Head of caudate nucleus (tissue), 42 donors: ENCODE measurements at regions not wholly inside any gene's neighbourhood (a gene's known extent, or its start where the extent isn't known, plus 50 kb on each side); places are given as distances from the start of the nearest gene placed in this dataset.
"Not testable (repeated sequence)": the region's sequence is repeated elsewhere in the genome, so short reads cannot be mapped to it uniquely, and the experiment has no call there.

ENCODE experiments used
- DNase-seq, 42 donors: peaks; one replicate each; pipeline versions ENCODE4 v3.0.0 to v3.0.0-alpha.2; 2020 to 2021; ENCODE audit warnings: mixed read lengths in 7 of 42
- intact Hi-C: fragments of 100-400 bp; cut with DNase I; formaldehyde crosslinking; loops from one replicate; pipeline ENCODE4 v1.15.0; 2022

GRCh38 chr7:91435381-91436059 is 171.3 kb downstream of the FZD1 start:
- intact Hi-C loops, result no loop called here
- no peak for DNase-seq

- no peak for DNase-seq
- intact Hi-C loops, result no loop called here
Observed at GRCh38 chr7:91436655-91437054, 172.4 kb downstream of the FZD1 start.

- DNase-seq, intact Hi-C loops: not testable (repeated sequence)
Observed at GRCh38 chr7:91440198-91440597, 176.0 kb downstream of the FZD1 start.

- no peak for DNase-seq
- intact Hi-C loops, result no loop called here
Observed at GRCh38 chr7:91443862-91444261, 179.6 kb downstream of the FZD1 start.

GRCh38 chr7:91446819-91447218 is 182.6 kb downstream of the FZD1 start:
- DNase-seq, result no peak
- intact Hi-C loops, result no loop called here

GRCh38 chr7:91455411-91455810 is 191.2 kb downstream of the FZD1 start:
- intact Hi-C loops, result no loop called here

GRCh38 chr7:91457208-91457607 is 193.0 kb downstream of the FZD1 start:
- intact Hi-C loops, result no loop called here

More at GRCh38 chr7:91455411-91455810, 191.2 kb downstream of the FZD1 start:
- DNase-seq, result no peak

GRCh38 chr7:91459539-91459938 is 195.3 kb downstream of the FZD1 start:
- DNase-seq, result no peak
- intact Hi-C loops, result no loop called here

More at GRCh38 chr7:91457208-91457607, 193.0 kb downstream of the FZD1 start:
- DNase-seq, result no peak

GRCh38 chr7:91462316-91462715 is 198.1 kb downstream of the FZD1 start:
- no peak for DNase-seq
- intact Hi-C loops, result no loop called here

GRCh38 chr7:91463330-91463729 is 199.1 kb downstream of the FZD1 start:
- intact Hi-C loops, result no loop called here
- DNase-seq, result no peak

GRCh38 chr7:91465595-91466061 is 201.4 kb downstream of the FZD1 start:
- DNase-seq, result no peak
- intact Hi-C loops, result no loop called here

GRCh38 chr7:91468256-91468655 is 204.0 kb downstream of the FZD1 start:
- DNase-seq, result no peak
- intact Hi-C loops, result no loop called here

- intact Hi-C loops, result no loop called here
- no peak for DNase-seq
Observed at GRCh38 chr7:91473619-91474018, 209.4 kb downstream of the FZD1 start.

GRCh38 chr7:91474074-91474473 is 209.8 kb downstream of the FZD1 start:
- intact Hi-C loops, result no loop called here
- no peak for DNase-seq

GRCh38 chr7:91480470-91480869 is 216.2 kb downstream of the FZD1 start:
- DNase-seq, intact Hi-C loops: not testable (repeated sequence)

- intact Hi-C loops, result no loop called here
- DNase-seq, result no peak
Observed at GRCh38 chr7:91491868-91492267, 227.6 kb downstream of the FZD1 start.

GRCh38 chr7:91492317-91492716 is 228.1 kb downstream of the FZD1 start:
- intact Hi-C loops, result no loop called here

GRCh38 chr7:91492773-91493172 is 228.5 kb downstream of the FZD1 start:
- intact Hi-C loops, result no loop called here
- DNase-seq, result no peak

More at GRCh38 chr7:91492317-91492716, 228.1 kb downstream of the FZD1 start:
- DNase-seq, result no peak

- intact Hi-C loops, result no loop called here
Observed at GRCh38 chr7:91494450-91494849, 230.2 kb downstream of the FZD1 start.

GRCh38 chr7:91496251-91496820 is 232.1 kb downstream of the FZD1 start:
- DNase-seq, result peak in 20 of 42 donors; percentile 3 to 66 (median 20)
- intact Hi-C loops, result no loop called here

More at GRCh38 chr7:91494450-91494849, 230.2 kb downstream of the FZD1 start:
- no peak for DNase-seq

- DNase-seq, intact Hi-C loops: not testable (repeated sequence)
Observed at GRCh38 chr7:91497277-91497676, 233.0 kb downstream of the FZD1 start.
